Neuron (in vitro differentiated cells): ENCODE measurements at regions not wholly inside any gene's neighbourhood (a gene's known extent, or its start where the extent isn't known, plus 50 kb on each side); places are given as distances from the start of the nearest gene placed in this dataset.

Source experiments
- H2AFZ ChIP-seq: one replicate; pipeline ENCODE4 v1.6.1; 2013; ENCODE audit warnings: low read depth, mild to moderate bottlenecking, inconsistent platforms, low read length, moderate library complexity
- H3K27me3 ChIP-seq: one replicate; pipeline ENCODE4 v1.6.1; 2013; ENCODE audit warnings: low read length; ENCODE audit not compliant: insufficient read depth
- H3K36me3 ChIP-seq: one replicate; pipeline ENCODE4 v1.6.1; 2013; ENCODE audit warnings: low read length; ENCODE audit not compliant: insufficient read depth
- H3K4me1 ChIP-seq: one replicate; pipeline ENCODE4 v1.6.1; 2013; ENCODE audit warnings: low read length; ENCODE audit not compliant: insufficient read depth
- H3K4me3 ChIP-seq: 2 replicates; pipeline ENCODE4 v1.5.1; 2013; ENCODE audit warnings: mild to moderate bottlenecking, low read length, moderate library complexity
- H3K9me3 ChIP-seq: one replicate; pipeline ENCODE4 v1.6.1; 2013; ENCODE audit warnings: low read length

DNA sequence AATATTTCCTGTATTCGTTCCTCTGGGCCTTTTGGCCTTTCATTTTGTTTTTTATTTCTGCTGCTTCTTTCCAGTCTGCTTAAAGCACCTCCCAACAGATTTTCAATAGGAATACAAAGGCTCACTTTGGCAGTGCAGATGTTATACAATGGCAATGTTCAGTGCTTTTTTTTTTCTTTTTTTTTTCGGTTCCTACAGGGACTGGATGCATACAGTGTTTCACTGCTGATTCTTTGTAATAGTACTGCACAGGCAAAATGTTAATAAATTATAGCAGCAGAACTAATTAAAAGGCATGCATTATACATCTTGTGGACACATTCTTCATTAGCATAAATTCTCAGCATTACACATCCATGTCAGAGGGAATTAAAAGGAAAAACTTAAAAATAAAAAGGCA is 356.6 kb upstream of the C9orf72 start:
- Histone ChIP-seq H3K4me1 (peaks cover 22% of the 10 kb centered on the region), H3K36me3 (no peaks in the 10 kb centered on the region), H3K4me3 (no peak overlapping the region), H2AFZ (no peak overlapping the region), H3K27me3 (no peaks in the 10 kb centered on the region), H3K9me3 (no peaks in the 10 kb centered on the region)

DNA sequence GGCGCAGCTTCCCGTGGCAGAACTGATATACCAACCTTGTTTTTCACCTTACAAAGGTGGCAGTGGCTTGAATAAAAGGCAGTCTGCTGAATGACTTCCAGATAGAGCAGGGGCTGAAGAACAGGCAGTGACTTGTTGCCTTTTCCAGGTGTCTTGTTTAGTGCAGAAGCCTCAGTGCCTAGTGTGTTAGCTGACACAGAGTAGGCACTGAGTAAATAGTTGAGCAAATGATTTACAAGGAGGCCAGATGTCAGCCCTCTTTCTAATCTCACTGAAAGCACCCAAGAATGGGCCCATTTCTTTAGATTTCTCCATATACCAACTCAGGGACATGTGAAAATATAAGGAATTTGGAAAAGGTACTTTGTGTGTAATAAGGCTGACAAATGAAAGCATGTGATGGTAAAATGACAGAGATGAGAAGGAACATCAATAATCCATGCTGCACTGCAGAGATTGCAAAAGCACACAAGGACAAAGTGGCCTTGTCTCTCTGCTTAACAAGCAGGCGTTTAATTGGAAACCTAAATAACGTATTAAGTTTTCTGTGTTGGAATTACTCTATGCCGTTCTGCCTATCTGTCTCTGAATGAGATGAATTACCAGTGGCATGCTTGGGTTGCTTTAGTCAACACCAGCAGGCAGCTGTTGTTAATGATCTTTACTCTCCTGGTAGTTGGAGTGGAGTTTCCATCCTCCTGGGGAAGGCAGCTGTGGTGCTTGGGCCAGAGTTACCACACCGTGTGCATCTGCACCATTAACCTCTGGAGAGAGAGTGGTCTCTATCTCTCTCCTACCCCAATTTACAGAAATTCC is 360.1 kb upstream of the C9orf72 start:
- Histone ChIP-seq H3K36me3 (no peaks in the 10 kb centered on the region), H3K4me3 (no peak overlapping the region), H3K4me1 (peaks cover 22% of the 10 kb centered on the region), H3K27me3 (no peaks in the 10 kb centered on the region), H3K9me3 (no peaks in the 10 kb centered on the region), H2AFZ (no peak overlapping the region)

DNA sequence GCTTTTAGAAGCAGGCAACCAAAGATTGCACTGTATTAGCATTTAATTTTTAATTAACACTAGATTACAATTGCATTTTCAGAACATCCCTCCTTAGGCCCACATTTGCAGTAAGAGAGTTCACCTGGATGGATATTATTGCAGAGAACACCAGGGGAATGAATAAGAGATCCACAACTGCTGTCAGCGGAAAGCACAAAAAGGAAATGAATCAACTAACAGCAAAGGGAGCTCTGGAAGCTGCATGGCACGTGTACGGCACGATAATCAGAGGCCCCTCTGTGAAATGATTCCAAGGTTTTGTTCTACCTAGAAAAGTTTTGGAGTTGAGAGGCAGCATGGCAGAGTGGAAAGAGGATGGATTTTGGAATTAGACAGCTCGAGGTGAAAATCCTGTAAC is 361.2 kb upstream of the C9orf72 start:
- no peaks in the 10 kb centered on the region for H3K27me3 ChIP-seq
- H2AFZ ChIP-seq = no peak overlapping the region
- H3K36me3 ChIP-seq = no peaks in the 10 kb centered on the region
- H3K4me3 ChIP-seq = no peak overlapping the region
- H3K9me3 ChIP-seq = no peaks in the 10 kb centered on the region
- peaks cover 22% of the 10 kb centered on the region for H3K4me1 ChIP-seq

DNA sequence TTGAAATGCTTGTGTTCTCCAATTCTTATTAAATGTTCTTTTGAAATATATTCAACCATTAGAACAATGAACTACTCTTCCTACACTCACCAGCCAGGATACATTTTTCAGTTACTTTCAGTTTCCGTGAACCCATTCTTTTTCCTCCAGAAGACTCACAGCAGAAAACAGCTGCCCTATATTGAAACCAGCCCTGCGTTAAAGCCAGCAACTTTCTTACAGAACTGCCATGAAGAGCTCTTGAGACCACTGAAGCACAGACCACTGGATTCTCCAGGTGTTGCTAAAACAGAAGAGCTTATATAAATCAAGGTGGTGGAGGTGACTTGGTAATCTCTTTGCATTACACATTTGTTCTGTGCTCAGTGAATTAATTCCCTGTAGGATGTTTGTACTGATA is 365.9 kb upstream of the C9orf72 start:
- Histone ChIP-seq H3K4me1 (peaks cover 6% of the 10 kb centered on the region), H3K36me3 (no peaks in the 10 kb centered on the region), H2AFZ (no peak overlapping the region), H3K4me3 (no peak overlapping the region), H3K27me3 (no peaks in the 10 kb centered on the region), H3K9me3 (no peaks in the 10 kb centered on the region)

DNA sequence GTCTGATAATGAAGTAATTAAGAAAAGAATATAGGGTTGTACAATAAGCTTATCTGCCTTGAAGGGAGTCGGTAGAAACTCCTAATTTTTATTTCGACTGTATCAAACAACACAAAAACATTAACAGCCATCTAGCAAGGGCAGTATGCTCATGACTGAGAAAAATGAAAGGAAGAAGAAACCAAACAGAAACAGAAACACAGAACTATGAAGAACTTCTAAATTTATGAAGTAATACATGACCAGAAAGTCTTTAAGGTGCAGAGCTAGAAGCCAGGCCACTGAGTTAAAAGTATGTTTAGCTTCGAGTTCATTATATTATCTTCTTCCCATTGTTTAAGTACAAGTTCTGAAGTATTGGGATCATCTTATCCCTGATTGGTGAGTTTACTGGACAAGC is 367.3 kb upstream of the C9orf72 start:
- H3K27me3 ChIP-seq = no peaks in the 10 kb centered on the region
- no peak overlapping the region for H3K4me3 ChIP-seq
- H3K4me1 ChIP-seq = no peaks in the 10 kb centered on the region
- no peak overlapping the region for H2AFZ ChIP-seq
- no peaks in the 10 kb centered on the region for H3K36me3 ChIP-seq
- no peaks in the 10 kb centered on the region for H3K9me3 ChIP-seq

DNA sequence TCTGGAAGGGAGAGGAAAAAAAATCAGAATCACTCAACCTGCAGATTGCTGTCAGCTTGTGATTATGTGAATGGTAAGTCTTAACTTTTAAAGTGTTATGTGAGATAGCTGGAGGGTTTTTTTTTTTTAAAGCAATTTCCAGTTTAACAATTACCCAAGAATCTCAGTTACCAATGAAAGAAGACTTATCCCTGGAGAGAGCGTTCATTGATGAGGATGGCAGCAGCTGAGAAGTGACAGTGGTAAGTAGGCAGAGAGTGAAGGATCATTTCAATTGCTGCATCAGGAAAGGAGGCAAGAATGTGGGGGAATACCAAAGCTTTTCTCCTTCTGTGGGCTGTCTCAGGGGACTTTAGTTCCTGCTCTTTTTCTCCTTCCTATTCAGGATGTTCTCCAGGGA is 370.2 kb upstream of the C9orf72 start:
- no peaks in the 10 kb centered on the region for H3K27me3 ChIP-seq
- H3K36me3 ChIP-seq = no peaks in the 10 kb centered on the region
- H3K4me3 ChIP-seq = no peak overlapping the region
- H2AFZ ChIP-seq = no peak overlapping the region
- H3K4me1 ChIP-seq = no peaks in the 10 kb centered on the region
- H3K9me3 ChIP-seq = no peaks in the 10 kb centered on the region

DNA sequence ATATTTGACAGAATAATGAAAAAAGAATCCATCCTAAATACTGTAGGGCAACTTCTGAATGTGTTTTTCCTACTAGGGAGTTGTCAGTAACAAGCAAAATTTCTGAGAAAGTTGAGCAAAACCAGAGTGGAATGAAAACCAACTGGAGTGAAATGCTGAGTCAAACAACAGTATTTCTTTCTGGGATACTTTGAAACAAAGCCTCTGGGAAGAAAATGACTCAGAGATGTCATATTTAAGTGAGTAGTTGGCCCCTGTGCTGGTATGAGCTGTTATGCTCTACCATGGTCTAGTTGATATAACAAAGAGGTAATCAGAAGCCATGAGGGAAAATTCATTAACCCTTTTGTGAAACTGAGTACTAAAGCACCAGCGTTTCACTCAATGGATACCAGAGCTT is 372.1 kb upstream of the C9orf72 start:
- H3K27me3 ChIP-seq = no peaks in the 10 kb centered on the region
- no peak overlapping the region for H3K4me3 ChIP-seq
- H3K4me1 ChIP-seq = no peaks in the 10 kb centered on the region
- H2AFZ ChIP-seq = no peak overlapping the region
- H3K36me3 ChIP-seq = no peaks in the 10 kb centered on the region
- no peaks in the 10 kb centered on the region for H3K9me3 ChIP-seq

DNA sequence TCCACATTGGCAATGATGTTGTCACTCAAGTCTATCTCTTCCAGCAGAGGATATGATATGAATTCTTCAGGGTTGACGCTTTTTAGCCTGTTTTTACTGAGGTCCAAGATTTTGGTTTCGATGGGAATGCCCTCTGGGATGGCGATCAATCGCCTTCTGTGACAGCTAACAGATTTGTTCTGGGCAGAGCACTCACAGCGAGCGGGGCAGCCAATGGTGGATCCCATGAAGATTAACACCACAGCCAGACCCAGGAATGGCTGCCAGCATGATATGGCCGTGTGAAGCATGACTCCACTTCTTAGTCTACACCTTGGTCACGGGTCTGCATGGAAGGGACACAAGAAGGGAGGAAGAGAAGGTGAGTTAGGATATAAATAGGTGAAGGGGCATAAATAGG is 377.1 kb upstream of the C9orf72 start:
- Histone ChIP-seq H3K4me1 (no peaks in the 10 kb centered on the region), H3K4me3 (no peak overlapping the region), H3K27me3 (no peaks in the 10 kb centered on the region), H3K36me3 (no peaks in the 10 kb centered on the region), H2AFZ (no peak overlapping the region), H3K9me3 (no peaks in the 10 kb centered on the region)

DNA sequence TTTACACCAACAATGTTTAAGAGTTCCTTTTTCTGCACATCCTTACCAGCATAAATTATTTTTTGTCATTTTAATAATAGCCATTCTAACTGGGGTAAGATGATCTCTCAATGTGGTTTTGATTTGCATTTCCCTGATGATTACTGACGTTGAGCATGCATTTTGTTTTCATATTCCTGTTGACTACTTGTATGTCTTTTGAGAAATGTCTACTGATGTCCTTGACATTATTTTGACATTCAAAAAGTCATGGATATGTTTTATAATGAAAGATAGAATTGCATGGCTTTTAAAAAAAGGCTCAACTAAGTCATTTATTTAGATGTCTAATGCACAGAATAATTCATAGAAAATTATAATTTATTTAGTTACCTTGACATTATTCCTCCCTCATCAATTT is 381.6 kb upstream of the C9orf72 start:
- Histone ChIP-seq H3K4me1 (no peaks in the 10 kb centered on the region), H3K4me3 (no peak overlapping the region), H2AFZ (no peak overlapping the region), H3K36me3 (no peaks in the 10 kb centered on the region), H3K9me3 (no peaks in the 10 kb centered on the region), H3K27me3 (no peaks in the 10 kb centered on the region)

DNA sequence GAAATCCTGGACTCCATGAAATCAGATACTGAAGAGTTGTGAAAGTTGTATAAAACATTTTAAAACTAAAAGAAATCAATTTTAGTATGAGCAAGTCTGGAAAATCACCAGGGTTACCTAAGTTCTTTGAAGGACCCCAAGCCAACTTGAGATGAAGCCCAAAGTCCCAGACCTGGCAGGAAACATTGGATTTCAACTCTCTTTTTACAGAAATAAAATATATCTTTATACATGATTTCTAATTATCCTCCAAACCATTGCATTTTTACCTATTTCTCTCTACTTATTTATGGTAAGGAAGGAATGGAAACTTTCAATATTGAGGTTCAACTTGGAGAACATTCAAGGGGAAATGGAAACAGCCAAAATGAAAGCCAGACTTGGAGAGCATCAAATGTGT is 390.6 kb upstream of the C9orf72 start:
- Histone ChIP-seq H3K4me1 (no peaks in the 10 kb centered on the region), H3K27me3 (no peaks in the 10 kb centered on the region), H3K4me3 (no peak overlapping the region), H2AFZ (no peak overlapping the region), H3K9me3 (no peaks in the 10 kb centered on the region), H3K36me3 (no peaks in the 10 kb centered on the region)

DNA sequence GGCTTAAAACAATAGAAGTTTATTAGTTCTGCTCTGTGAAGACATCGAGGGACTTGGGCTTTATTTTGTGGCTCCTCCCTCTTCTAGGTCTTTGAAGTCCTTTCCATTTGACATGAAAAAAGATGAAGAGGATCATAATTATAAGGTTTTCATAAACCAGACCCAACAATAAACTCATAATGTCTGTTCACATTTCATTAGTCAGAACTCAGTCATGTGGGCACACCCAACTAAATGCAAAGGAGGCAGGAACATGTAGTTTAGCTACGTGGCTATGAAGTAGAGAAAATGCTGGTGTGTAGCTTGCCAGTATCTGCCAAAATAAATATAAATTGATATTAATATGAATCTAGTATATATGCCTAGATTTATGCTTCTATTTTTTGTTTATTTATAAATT is 393.9 kb upstream of the C9orf72 start:
- Histone ChIP-seq H3K36me3 (no peaks in the 10 kb centered on the region), H3K4me3 (no peak overlapping the region), H3K27me3 (no peaks in the 10 kb centered on the region), H2AFZ (no peak overlapping the region), H3K4me1 (no peaks in the 10 kb centered on the region), H3K9me3 (no peaks in the 10 kb centered on the region)

DNA sequence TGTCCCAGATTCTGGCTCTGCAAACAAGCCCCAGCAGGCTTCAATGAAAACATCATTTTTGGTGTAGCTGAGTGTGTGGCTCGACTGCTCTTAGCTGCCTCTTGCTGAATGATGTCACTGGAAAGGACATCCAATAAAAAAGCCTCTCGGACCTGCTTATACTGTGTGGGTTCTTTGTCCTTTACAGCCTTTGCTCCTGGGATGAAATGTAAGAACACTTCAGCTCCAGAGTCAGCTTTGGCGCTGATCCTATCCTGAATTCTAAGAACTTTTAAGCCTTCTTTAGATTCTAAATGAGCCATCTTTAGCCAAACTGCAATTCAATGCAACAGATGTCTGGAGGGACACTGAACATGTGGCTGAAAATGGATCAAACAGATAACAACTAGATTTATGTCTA is 404.6 kb upstream of the C9orf72 start:
- Histone ChIP-seq H3K36me3 (no peaks in the 10 kb centered on the region), H3K4me3 (no peak overlapping the region), H3K9me3 (no peaks in the 10 kb centered on the region), H2AFZ (no peak overlapping the region), H3K27me3 (no peaks in the 10 kb centered on the region), H3K4me1 (peaks cover 5% of the 10 kb centered on the region)

DNA sequence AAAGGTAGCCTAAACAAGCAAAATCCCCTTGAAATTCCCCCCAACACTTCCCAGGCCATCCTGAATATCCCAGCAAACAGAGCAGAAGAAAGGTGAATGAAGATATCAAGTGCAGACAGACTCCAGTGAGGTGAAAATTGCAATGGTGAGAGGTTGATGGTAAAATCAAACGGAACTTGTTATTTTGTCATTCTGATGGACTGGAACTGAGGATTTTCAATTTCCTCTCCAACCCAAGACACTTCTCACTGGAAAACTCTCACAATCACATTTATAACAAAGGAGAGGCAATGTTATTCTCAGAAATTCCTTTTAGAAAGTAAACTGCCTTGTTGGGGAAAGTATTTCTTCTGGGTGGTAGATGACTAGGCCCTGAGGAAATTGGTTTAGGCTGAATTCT is 412.4 kb upstream of the C9orf72 start:
- Histone ChIP-seq H3K27me3 (no peaks in the 10 kb centered on the region), H3K4me1 (peaks cover 1% of the 10 kb centered on the region)

DNA sequence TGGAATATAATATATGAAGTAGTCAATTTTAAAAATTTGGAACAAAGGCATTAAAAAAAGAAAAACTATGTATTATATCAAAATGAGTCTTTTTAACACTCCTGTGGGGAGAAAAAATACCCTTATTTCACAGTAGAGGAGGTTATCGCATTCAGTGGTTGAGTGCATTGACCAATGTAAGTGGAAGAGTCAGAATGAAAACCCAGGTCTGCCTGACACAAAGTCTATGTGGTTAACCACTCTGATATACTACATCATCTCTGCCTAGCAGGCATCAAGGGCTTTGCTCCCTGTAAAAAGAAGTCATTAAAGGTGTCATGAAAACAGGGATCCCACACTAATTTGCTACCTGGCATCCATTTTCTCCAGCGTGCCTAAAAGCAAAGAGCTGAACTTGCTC is 417.2 kb upstream of the C9orf72 start:
- no peaks in the 10 kb centered on the region for H3K27me3 ChIP-seq
- no peak overlapping the region for H3K4me3 ChIP-seq
- no peak overlapping the region for H2AFZ ChIP-seq
- H3K9me3 ChIP-seq = no peaks in the 10 kb centered on the region
- H3K36me3 ChIP-seq = no peaks in the 10 kb centered on the region
- H3K4me1 ChIP-seq = no peaks in the 10 kb centered on the region

More for the DNA sequence above, 412.4 kb upstream of the C9orf72 start:
- H3K36me3 ChIP-seq = no peaks in the 10 kb centered on the region
- H3K4me3 ChIP-seq = no peak overlapping the region
- H2AFZ ChIP-seq = no peak overlapping the region
- H3K9me3 ChIP-seq = no peaks in the 10 kb centered on the region
